HEK293 (cell line): ENCODE measurements at regions not wholly inside any gene's neighbourhood (a gene's known extent, or its start where the extent isn't known, plus 50 kb on each side); places are given as distances from the start of the nearest gene placed in this dataset.

Experiments used
- CTCF ChIA-PET: fragments of 350-600 bp; formaldehyde crosslinking; extraction: SDS; loops from one replicate; lab custom pipeline; 2021; ENCODE audit warnings: antibody characterized with exemption; lab: Yijun Ruan, JAX
- POLR2A ChIA-PET: fragments of 300-600 bp; formaldehyde crosslinking; extraction: SDS; loops from one replicate; lab custom pipeline; 2020; ENCODE audit warnings: antibody characterized with exemption, inconsistent platforms; lab: Yijun Ruan, JAX
- H3K27ac ChIP-seq: fragments of 200-500 bp; sonication (Bioruptor generic); 2 replicates; pipeline ENCODE4 v1.5.1; 2014; ENCODE audit warnings: low read depth, low read length, control low read depth, inconsistent platforms; ENCODE audit errors: extremely low read depth
- H3K36me3 ChIP-seq, 2 experiments: fragments of 200-500 bp in 1 of 2; sonication (Bioruptor generic) in 1 of 2; 1 replicate in 1 of 2; 2 replicates in 1 of 2; pipeline ENCODE4 v1.5.1; 2014 to 2017; ENCODE audit warnings: inconsistent platforms in 2 of 2, low read length in 2 of 2; ENCODE audit not compliant: control insufficient read depth in 2 of 2, insufficient read depth in 1 of 2
- H3K4me1 ChIP-seq: fragments of 200-500 bp; sonication (Bioruptor generic); 2 replicates; pipeline ENCODE4 v1.5.1; 2014; ENCODE audit warnings: mild to moderate bottlenecking, low read length, inconsistent platforms; ENCODE audit not compliant: control insufficient read depth, insufficient read depth
- H3K4me3 ChIP-seq: 2 replicates; pipeline ENCODE4 v1.5.1; 2011; ENCODE audit warnings: low read depth, mild to moderate bottlenecking, control low read depth, low read length, moderate library complexity
- H3K9me3 ChIP-seq: fragments of 200-500 bp; sonication (Bioruptor generic); 2 replicates; pipeline ENCODE4 v1.5.1; 2014; ENCODE audit warnings: low read depth, low read length, inconsistent platforms; ENCODE audit not compliant: control insufficient read depth, insufficient read depth
- GLI4 ChIP-seq: fragments of 450-650 bp; formaldehyde crosslinking; IDR thresholded peaks from 2 replicates; pipeline ENCODE4 v1.5.1; 2016; ENCODE audit warnings: missing biosample characterization, missing genetic modification characterization
- HOXC10 ChIP-seq: sonication (generic); formaldehyde crosslinking; IDR thresholded peaks from 2 replicates; pipeline ENCODE4 v1.8.1; 2023; ENCODE audit warnings: mild to moderate bottlenecking, missing genetic modification reagents
- PRDM2 ChIP-seq: fragments of 450-650 bp; formaldehyde crosslinking; IDR thresholded peaks from 2 replicates; pipeline ENCODE4 v1.5.1; 2016; ENCODE audit warnings: missing biosample characterization, missing genetic modification characterization, borderline replicate concordance
- SP7 ChIP-seq: fragments of 450-650 bp; formaldehyde crosslinking; IDR thresholded peaks from 2 replicates; pipeline ENCODE4 v1.5.1; 2016; ENCODE audit warnings: missing biosample characterization, missing genetic modification characterization
- ZBTB7A ChIP-seq: fragments of 450-650 bp; formaldehyde crosslinking; IDR thresholded peaks from 2 replicates; pipeline ENCODE4 v1.5.1; 2016; ENCODE audit warnings: low read depth, missing biosample characterization, missing genetic modification characterization
- ZFP41 ChIP-seq: fragments of 450-650 bp; formaldehyde crosslinking; IDR thresholded peaks from 2 replicates; pipeline ENCODE4 v1.5.1; 2016; ENCODE audit warnings: missing biosample characterization, missing genetic modification characterization, borderline replicate concordance
- ZFP69B ChIP-seq: fragments of 450-650 bp; formaldehyde crosslinking; IDR thresholded peaks from 2 replicates; pipeline ENCODE4 v1.5.1; 2016; ENCODE audit warnings: missing biosample characterization, missing genetic modification characterization
- ZNF114 ChIP-seq: fragments of 450-650 bp; formaldehyde crosslinking; IDR thresholded peaks from 2 replicates; pipeline ENCODE4 v1.5.0; 2017; ENCODE audit warnings: missing biosample characterization, missing genetic modification characterization
- ZNF174 ChIP-seq: fragments of 450-650 bp; formaldehyde crosslinking; IDR thresholded peaks from 2 replicates; pipeline ENCODE4 v1.5.0; 2017; ENCODE audit warnings: missing biosample characterization, mild to moderate bottlenecking, missing genetic modification characterization
- ZNF223 ChIP-seq: fragments of 450-650 bp; formaldehyde crosslinking; IDR thresholded peaks from 2 replicates; pipeline ENCODE4 v1.5.1; 2016; ENCODE audit warnings: missing biosample characterization, missing genetic modification characterization
- ZNF549 ChIP-seq: fragments of 450-650 bp; IDR thresholded peaks from 2 replicates; pipeline ENCODE4 v1.5.1; 2018; ENCODE audit warnings: missing biosample characterization, missing genetic modification characterization, mild to moderate bottlenecking, inconsistent platforms, moderate library complexity
- ZNF580 ChIP-seq: fragments of 450-650 bp; formaldehyde crosslinking; IDR thresholded peaks from 2 replicates; pipeline ENCODE4 v1.5.1; 2016; ENCODE audit warnings: missing biosample characterization, missing genetic modification characterization
- ZNF621 ChIP-seq: fragments of 450-650 bp; formaldehyde crosslinking; IDR thresholded peaks from 2 replicates; pipeline ENCODE4 v1.5.1; 2017; ENCODE audit warnings: missing biosample characterization, missing genetic modification characterization
- ZNF654 ChIP-seq: fragments of 450-650 bp; formaldehyde crosslinking; IDR thresholded peaks from 2 replicates; pipeline ENCODE4 v1.5.1; 2016; ENCODE audit warnings: low read depth, missing biosample characterization, missing genetic modification characterization
- ZNF670 ChIP-seq: fragments of 450-650 bp; formaldehyde crosslinking; IDR thresholded peaks from 2 replicates; pipeline ENCODE4 v1.5.1; 2016; ENCODE audit warnings: missing biosample characterization, missing genetic modification characterization, low read depth
- ZNF677 ChIP-seq: fragments of 450-650 bp; IDR thresholded peaks from 2 replicates; pipeline ENCODE4 v1.5.0; 2018; ENCODE audit warnings: missing biosample characterization, mild to moderate bottlenecking, missing genetic modification characterization, moderate library complexity
- ZNF76 ChIP-seq: fragments of 450-650 bp; formaldehyde crosslinking; IDR thresholded peaks from 2 replicates; pipeline ENCODE4; 2016; ENCODE audit warnings: low read depth, missing biosample characterization, missing genetic modification characterization, borderline replicate concordance
- TF ChIP-seq, protein P1 (sequence below): fragments of 450-650 bp; formaldehyde crosslinking; IDR thresholded peaks from 2 replicates; pipeline ENCODE4 v1.5.1; 2016; ENCODE audit warnings: missing biosample characterization, missing genetic modification characterization
- TF ChIP-seq, protein P2 (sequence below): fragments of 450-650 bp; formaldehyde crosslinking; IDR thresholded peaks from 2 replicates; pipeline ENCODE4 v1.5.1; 2016; ENCODE audit warnings: missing biosample characterization, missing genetic modification characterization

GRCh38 chr6:149250951-149251350 is 66.6 kb upstream of the TAB2 start (continued):
- TF ChIP-seq ZFP69B (tag by site-specific recombination): no peak
- no peak for TF ChIP-seq ZNF580 (tag by site-specific recombination)
- TF ChIP-seq, protein P1, sequence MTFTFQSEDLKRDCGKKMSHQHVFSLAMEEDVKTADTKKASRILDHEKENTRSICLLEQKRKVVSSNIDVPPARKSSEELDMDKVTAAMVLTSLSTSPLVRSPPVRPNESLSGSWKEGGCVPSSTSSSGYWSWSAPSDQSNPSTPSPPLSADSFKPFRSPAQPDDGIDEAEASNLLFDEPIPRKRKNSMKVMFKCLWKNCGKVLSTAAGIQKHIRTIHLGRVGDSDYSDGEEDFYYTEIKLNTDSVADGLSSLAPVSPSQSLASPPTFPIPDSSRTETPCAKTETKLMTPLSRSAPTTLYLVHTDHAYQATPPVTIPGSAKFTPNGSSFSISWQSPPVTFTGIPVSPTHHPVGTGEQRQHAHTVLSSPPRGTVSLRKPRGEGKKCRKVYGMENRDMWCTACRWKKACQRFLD (tag by site-specific recombination): no peak
- TF ChIP-seq ZNF223 (tag by site-specific recombination): no peak
- TF ChIP-seq GLI4 (tag by site-specific recombination): no peak

DNA sequence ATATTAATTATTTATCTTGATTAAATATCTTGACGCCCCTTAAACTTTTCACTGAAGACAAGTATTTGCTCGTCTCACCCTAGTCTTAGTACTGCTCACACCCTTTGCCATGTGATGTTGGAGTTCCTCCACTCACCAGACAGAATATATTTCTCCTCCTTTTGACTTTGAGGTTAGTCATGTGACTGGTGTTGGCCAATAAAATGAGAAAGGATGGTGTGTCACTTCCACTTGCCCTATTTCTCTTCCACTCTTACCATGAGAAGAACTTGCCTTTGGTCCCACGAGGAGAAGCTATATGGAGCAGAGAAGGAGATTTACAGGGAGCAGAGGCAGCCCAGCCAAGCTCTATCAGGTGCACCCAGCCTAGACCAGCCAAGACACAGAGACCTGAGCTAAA is 64.9 kb upstream of the TAB2 start:
- CTCF ChIA-PET: no interaction called here
- H3K4me3 ChIP-seq: no peak overlapping the region
- H3K4me1 ChIP-seq: no peaks in the 10 kb centered on the region
- H3K9me3 ChIP-seq: no peaks in the 10 kb centered on the region
- TF ChIP-seq, protein P2, sequence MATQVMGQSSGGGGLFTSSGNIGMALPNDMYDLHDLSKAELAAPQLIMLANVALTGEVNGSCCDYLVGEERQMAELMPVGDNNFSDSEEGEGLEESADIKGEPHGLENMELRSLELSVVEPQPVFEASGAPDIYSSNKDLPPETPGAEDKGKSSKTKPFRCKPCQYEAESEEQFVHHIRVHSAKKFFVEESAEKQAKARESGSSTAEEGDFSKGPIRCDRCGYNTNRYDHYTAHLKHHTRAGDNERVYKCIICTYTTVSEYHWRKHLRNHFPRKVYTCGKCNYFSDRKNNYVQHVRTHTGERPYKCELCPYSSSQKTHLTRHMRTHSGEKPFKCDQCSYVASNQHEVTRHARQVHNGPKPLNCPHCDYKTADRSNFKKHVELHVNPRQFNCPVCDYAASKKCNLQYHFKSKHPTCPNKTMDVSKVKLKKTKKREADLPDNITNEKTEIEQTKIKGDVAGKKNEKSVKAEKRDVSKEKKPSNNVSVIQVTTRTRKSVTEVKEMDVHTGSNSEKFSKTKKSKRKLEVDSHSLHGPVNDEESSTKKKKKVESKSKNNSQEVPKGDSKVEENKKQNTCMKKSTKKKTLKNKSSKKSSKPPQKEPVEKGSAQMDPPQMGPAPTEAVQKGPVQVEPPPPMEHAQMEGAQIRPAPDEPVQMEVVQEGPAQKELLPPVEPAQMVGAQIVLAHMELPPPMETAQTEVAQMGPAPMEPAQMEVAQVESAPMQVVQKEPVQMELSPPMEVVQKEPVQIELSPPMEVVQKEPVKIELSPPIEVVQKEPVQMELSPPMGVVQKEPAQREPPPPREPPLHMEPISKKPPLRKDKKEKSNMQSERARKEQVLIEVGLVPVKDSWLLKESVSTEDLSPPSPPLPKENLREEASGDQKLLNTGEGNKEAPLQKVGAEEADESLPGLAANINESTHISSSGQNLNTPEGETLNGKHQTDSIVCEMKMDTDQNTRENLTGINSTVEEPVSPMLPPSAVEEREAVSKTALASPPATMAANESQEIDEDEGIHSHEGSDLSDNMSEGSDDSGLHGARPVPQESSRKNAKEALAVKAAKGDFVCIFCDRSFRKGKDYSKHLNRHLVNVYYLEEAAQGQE (tag by site-specific recombination): no peak
- TF ChIP-seq ZNF670 (no peak), ZNF114 (tag by site-specific recombination) (no peak), ZNF621 (no peak), ZNF677 (no peak), HOXC10 (CRISPR knock-in tag) (no peak), ZNF174 (tag by site-specific recombination) (no peak), SP7 (tag by site-specific recombination) (no peak), ZBTB7A (tag by site-specific recombination) (no peak), PRDM2 (no peak), ZNF654 (tag by site-specific recombination) (no peak), ZFP41 (no peak), ZNF223 (tag by site-specific recombination) (no peak), ZNF76 (tag by site-specific recombination) (no peak), ZNF549 (tag by site-specific recombination) (no peak)
- TF ChIP-seq, all 188 proteins: peak for 0
- POLR2A ChIA-PET: no interaction called here
- Histone ChIP-seq H3K27ac (no peak overlapping the region), H3K36me3 (no peaks in the 10 kb centered on the region)
